Keratinocyte (primary cell): ENCODE measurements at regions not wholly inside any gene's neighbourhood (a gene's known extent, or its start where the extent isn't known, plus 50 kb on each side); places are given as distances from the start of the nearest gene placed in this dataset.

Source experiments
- DNase-seq: peaks from one replicate; pipeline ENCODE4 v3.0.0-alpha.2; 2011; ENCODE audit warnings: low read depth, missing footprints, low spot score
- FAIRE-seq: peaks from 2 replicates; lab custom pipeline; 2011; peaks lifted over from hg19 to GRCh38; lab: Jason Lieb, UNC
- H2AFZ ChIP-seq: 2 replicates; pipeline ENCODE4 v1.6.0; 2012; ENCODE audit warnings: low read length, control low read depth, inconsistent platforms; ENCODE audit not compliant: control insufficient read depth
- H3K27ac ChIP-seq: 2 replicates; pipeline ENCODE4 v1.5.1; 2011; ENCODE audit warnings: low read length; ENCODE audit not compliant: control insufficient read depth, insufficient read depth
- H3K27me3 ChIP-seq: 3 replicates; pipeline ENCODE4 v1.6.0; 2011; ENCODE audit warnings: low read length; ENCODE audit not compliant: control insufficient read depth, insufficient read depth; ENCODE audit errors: extremely low read depth
- H3K36me3 ChIP-seq, 2 experiments: 2 replicates in 1 of 2; 3 replicates in 1 of 2; pipeline ENCODE4 v1.5.1; 2011; ENCODE audit warnings: low read length in 2 of 2, mild to moderate bottlenecking in 1 of 2; ENCODE audit not compliant: control insufficient read depth in 2 of 2, insufficient read depth in 2 of 2; ENCODE audit errors: extremely low read depth in 1 of 2
- H3K4me1 ChIP-seq: 3 replicates; pipeline ENCODE4 v1.5.1; 2011; ENCODE audit warnings: low read length; ENCODE audit not compliant: control insufficient read depth, insufficient read depth; ENCODE audit errors: extremely low read depth
- H3K4me2 ChIP-seq: 3 replicates; pipeline ENCODE4 v1.6.0; 2011; ENCODE audit warnings: low read depth, low read length; ENCODE audit not compliant: control insufficient read depth, insufficient read depth; ENCODE audit errors: extremely low read depth
- H3K4me3 ChIP-seq, 3 experiments: fragments of 200-600 bp in 1 of 3; sonication (generic) in 1 of 3; 2 replicates in 2 of 3; 3 replicates in 1 of 3; pipeline ENCODE4 v1.5.1; 2011 to 2016; ENCODE audit warnings: low read length in 3 of 3, mild to moderate bottlenecking in 3 of 3, control low read depth in 2 of 3, inconsistent platforms in 1 of 3, low read depth in 1 of 3, mixed read lengths in 1 of 3, mixed run types in 1 of 3, moderate library complexity in 1 of 3; ENCODE audit not compliant: control insufficient read depth in 2 of 3, insufficient read depth in 2 of 3; ENCODE audit errors: extremely low read depth in 1 of 3
- H3K79me2 ChIP-seq: 2 replicates; pipeline ENCODE4 v1.6.0; 2012; ENCODE audit warnings: low read length; ENCODE audit not compliant: control insufficient read depth, insufficient read depth
- H3K9ac ChIP-seq: 3 replicates; pipeline ENCODE4 v1.6.0; 2011; ENCODE audit warnings: low read length; ENCODE audit not compliant: control insufficient read depth, insufficient read depth; ENCODE audit errors: extremely low read depth
- H3K9me1 ChIP-seq: 3 replicates; pipeline ENCODE4 v1.6.0; 2011; ENCODE audit warnings: low read length; ENCODE audit not compliant: control insufficient read depth, insufficient read depth; ENCODE audit errors: extremely low read depth
- H3K9me3 ChIP-seq: 2 replicates; pipeline ENCODE4 v1.5.1; 2012; ENCODE audit warnings: low read depth, low read length; ENCODE audit not compliant: control insufficient read depth
- H4K20me1 ChIP-seq: 3 replicates; pipeline ENCODE4 v1.6.0; 2011; ENCODE audit warnings: low read length; ENCODE audit not compliant: control insufficient read depth, insufficient read depth; ENCODE audit errors: extremely low read depth
- EZH2 ChIP-seq: IDR thresholded peaks from one replicate; pipeline ENCODE4 v1.6.1; 2012; ENCODE audit warnings: inconsistent platforms, mild to moderate bottlenecking, low read length, moderate library complexity
- dilution Hi-C: fragments of 300-500 bp; cut with MboI; formaldehyde crosslinking; loops from one replicate; pipeline ENCODE4 v1.7.0; 2020; ENCODE audit warnings: low sequenced_read_pairs; ENCODE audit not compliant: extremely low pct_ligation_motif_present
- TF ChIP-seq, protein P1 (sequence below), 3 experiments: IDR thresholded peaks in 1 of 3; conservative IDR thresholded peaks in 1 of 3; optimal IDR thresholded peaks in 1 of 3; 2 replicates in 2 of 3; 3 replicates in 1 of 3; pipeline versions ENCODE3 to v1.5.1; 2011; ENCODE audit warnings: low read length in 3 of 3, mild to moderate bottlenecking in 3 of 3, moderate library complexity in 2 of 3, control low read depth in 1 of 3, inconsistent platforms in 1 of 3; ENCODE audit not compliant: insufficient read depth in 2 of 3; ENCODE audit errors: extremely low read depth in 1 of 3

DNA sequence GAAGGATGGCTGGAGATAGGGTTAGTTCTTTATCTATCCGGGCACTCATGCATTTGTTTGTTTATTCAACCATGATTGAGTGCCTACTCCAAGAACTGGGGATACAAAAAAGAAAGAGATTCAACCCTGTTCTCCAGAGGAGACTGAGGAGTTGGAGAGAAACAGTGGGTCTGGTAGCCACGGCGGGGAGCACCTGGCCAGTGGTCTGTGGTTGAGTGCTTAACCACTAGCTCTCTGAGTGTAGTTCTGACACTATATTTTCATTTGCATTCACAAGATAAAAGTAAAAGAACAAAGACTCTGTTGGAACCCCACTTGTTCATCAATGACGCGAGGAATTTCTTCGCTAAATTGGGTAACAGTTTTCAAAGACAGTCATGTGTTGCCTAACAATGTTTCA is 295.5 kb upstream of the MSX2 start:
- no peak overlapping the region for H2AFZ ChIP-seq
- TF ChIP-seq EZH2 = no peak
- TF ChIP-seq, protein P1, sequence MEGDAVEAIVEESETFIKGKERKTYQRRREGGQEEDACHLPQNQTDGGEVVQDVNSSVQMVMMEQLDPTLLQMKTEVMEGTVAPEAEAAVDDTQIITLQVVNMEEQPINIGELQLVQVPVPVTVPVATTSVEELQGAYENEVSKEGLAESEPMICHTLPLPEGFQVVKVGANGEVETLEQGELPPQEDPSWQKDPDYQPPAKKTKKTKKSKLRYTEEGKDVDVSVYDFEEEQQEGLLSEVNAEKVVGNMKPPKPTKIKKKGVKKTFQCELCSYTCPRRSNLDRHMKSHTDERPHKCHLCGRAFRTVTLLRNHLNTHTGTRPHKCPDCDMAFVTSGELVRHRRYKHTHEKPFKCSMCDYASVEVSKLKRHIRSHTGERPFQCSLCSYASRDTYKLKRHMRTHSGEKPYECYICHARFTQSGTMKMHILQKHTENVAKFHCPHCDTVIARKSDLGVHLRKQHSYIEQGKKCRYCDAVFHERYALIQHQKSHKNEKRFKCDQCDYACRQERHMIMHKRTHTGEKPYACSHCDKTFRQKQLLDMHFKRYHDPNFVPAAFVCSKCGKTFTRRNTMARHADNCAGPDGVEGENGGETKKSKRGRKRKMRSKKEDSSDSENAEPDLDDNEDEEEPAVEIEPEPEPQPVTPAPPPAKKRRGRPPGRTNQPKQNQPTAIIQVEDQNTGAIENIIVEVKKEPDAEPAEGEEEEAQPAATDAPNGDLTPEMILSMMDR (optimal IDR thresholded peaks at IDR 0.05 in 1 of 3, IDR thresholded peaks at IDR 0.05 in 1 of 3, conservative IDR thresholded peaks at IDR 0.05 in 1 of 3; ENCODE audit: extremely low read depth in 1 of 3, insufficient read depth in 2 of 3, low read length in 3 of 3) = no peak
- no peak for DNase-seq
- H3K4me3 ChIP-seq = no peak overlapping the region
- no peaks in the 10 kb centered on the region for H3K27me3 ChIP-seq
- FAIRE-seq = no peak
- H3K27ac ChIP-seq = no peak overlapping the region
- no peaks in the 10 kb centered on the region for H3K36me3 ChIP-seq
- H3K9me1 ChIP-seq = no peaks in the 10 kb centered on the region
- H3K4me2 ChIP-seq = no peak overlapping the region
- H3K9me3 ChIP-seq = no peaks in the 10 kb centered on the region
- H3K9ac ChIP-seq = no peak overlapping the region
- dilution Hi-C loops = no loop called here
- H3K4me1 ChIP-seq = peaks cover 13% of the 10 kb centered on the region
- H4K20me1 ChIP-seq = no peaks in the 10 kb centered on the region
- no peaks in the 10 kb centered on the region for H3K79me2 ChIP-seq

DNA sequence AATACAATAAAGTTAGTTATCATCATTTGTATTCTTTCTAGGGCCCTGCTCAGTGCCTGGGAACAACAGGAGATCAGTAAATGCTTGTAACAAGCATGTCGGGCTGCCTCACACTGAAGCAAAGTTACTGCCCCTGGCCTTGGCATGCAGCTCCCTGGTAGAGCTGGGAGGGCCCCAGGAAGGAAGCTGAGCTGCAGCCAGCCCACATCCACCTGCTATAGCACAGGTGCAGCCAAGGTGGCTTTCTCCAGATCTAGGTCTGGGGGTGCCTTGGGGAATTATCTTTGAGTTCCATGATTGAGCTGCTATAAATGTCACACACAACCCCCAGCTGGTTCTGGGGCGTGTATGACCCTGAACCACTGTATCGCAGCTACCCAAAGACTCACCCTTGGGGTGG is 293.4 kb upstream of the MSX2 start:
- TF ChIP-seq, protein P1 (optimal IDR thresholded peaks at IDR 0.05 in 1 of 3, IDR thresholded peaks at IDR 0.05 in 1 of 3, conservative IDR thresholded peaks at IDR 0.05 in 1 of 3; ENCODE audit: extremely low read depth in 1 of 3, insufficient read depth in 2 of 3, low read length in 3 of 3) = no peak
- TF ChIP-seq EZH2 = no peak
- no peak for FAIRE-seq

More for the DNA sequence above, 293.4 kb upstream of the MSX2 start:
- dilution Hi-C loops = no loop called here
- Histone ChIP-seq H3K9ac (no peak overlapping the region), H3K4me3 (no peak overlapping the region), H3K4me1 (peaks cover 2% of the 10 kb centered on the region), H3K9me1 (no peaks in the 10 kb centered on the region), H3K4me2 (no peak overlapping the region), H2AFZ (no peak overlapping the region), H4K20me1 (no peaks in the 10 kb centered on the region), H3K27me3 (no peaks in the 10 kb centered on the region), H3K9me3 (no peaks in the 10 kb centered on the region), H3K36me3 (no peaks in the 10 kb centered on the region), H3K79me2 (no peaks in the 10 kb centered on the region), H3K27ac (no peak overlapping the region)
- no peak for DNase-seq
